ENCODE measurements at regions not wholly inside any gene's neighbourhood (a gene's known extent, or its start where the extent isn't known, plus 50 kb on each side); places are given as distances from the start of the nearest gene placed in this dataset.

- no peaks in the 10 kb centered on the region for H3K4me1 Mint-ChIP-seq
- H3K27me3 Mint-ChIP-seq, result peaks cover 6% of the 10 kb centered on the region
- Histone ChIP-seq H3K27ac (ENCODE audit: insufficient read depth, low read length, poor library complexity, severe bottlenecking) (no peak overlapping the region), H3K4me1 (ENCODE audit: control insufficient read depth, insufficient read depth, low read length, poor library complexity, severe bottlenecking) (no peaks in the 10 kb centered on the region), H3K36me3 (ENCODE audit: control insufficient read depth, insufficient read depth, low read length) (no peaks in the 10 kb centered on the region), H3K9me3 (ENCODE audit: control insufficient read depth in 2 of 2, low read length in 2 of 2) (no peaks in the 10 kb centered on the region), H3K27me3 (ENCODE audit: control insufficient read depth, insufficient read depth, low read length) (no peaks in the 10 kb centered on the region), H3K4me3 (ENCODE audit: low read depth, low read length) (no peak overlapping the region)
- peaks cover 0 to 17% (median 3%) of the 10 kb centered on the region in 7 donors for H3K9me3 Mint-ChIP-seq
- H3K4me3 Mint-ChIP-seq, result no peak overlapping the region
- no peak for ATAC-seq (ENCODE audit: low read depth in 2 of 2)
- no peaks in the 10 kb centered on the region for H3K36me3 Mint-ChIP-seq
- H3K27ac Mint-ChIP-seq, result no peak overlapping the region
- DNase-seq, result no peak
Measured at GRCh38 chr4:14018191-14018853, 390.8 kb upstream of the BOD1L1 start.

- no peak for ATAC-seq (ENCODE audit: low read depth in 2 of 2)
- no peaks in the 10 kb centered on the region for H3K4me1 ChIP-seq (ENCODE audit: control insufficient read depth, insufficient read depth, low read length, poor library complexity, severe bottlenecking)
- Mint-ChIP-seq H3K4me1 (no peaks in the 10 kb centered on the region), H3K9me3 (peaks cover 0 to 5% (median 0%) of the 10 kb centered on the region in 7 donors), H3K27me3 (peaks cover 6% of the 10 kb centered on the region), H3K36me3 (no peaks in the 10 kb centered on the region), H3K27ac (no peak overlapping the region), H3K4me3 (no peak overlapping the region)
- no peak overlapping the region for H3K27ac ChIP-seq (ENCODE audit: insufficient read depth, low read length, poor library complexity, severe bottlenecking)
- H3K27me3 ChIP-seq (ENCODE audit: control insufficient read depth, insufficient read depth, low read length), result no peaks in the 10 kb centered on the region
- no peaks in the 10 kb centered on the region for H3K36me3 ChIP-seq (ENCODE audit: control insufficient read depth, insufficient read depth, low read length)
- H3K9me3 ChIP-seq (ENCODE audit: control insufficient read depth in 2 of 2, low read length in 2 of 2), result no peaks in the 10 kb centered on the region
- DNase-seq, result no peak
- no peak overlapping the region for H3K4me3 ChIP-seq (ENCODE audit: low read depth, low read length)
Measured at GRCh38 chr4:14022456-14022855, 394.9 kb upstream of the BOD1L1 start.

- H3K9me3 Mint-ChIP-seq, result peaks cover 0 to 5% (median 0%) of the 10 kb centered on the region in 7 donors
- H3K36me3 Mint-ChIP-seq, result no peaks in the 10 kb centered on the region
- H3K27me3 Mint-ChIP-seq, result peaks cover 6% of the 10 kb centered on the region
- Histone ChIP-seq H3K36me3 (ENCODE audit: control insufficient read depth, insufficient read depth, low read length) (no peaks in the 10 kb centered on the region), H3K27ac (ENCODE audit: insufficient read depth, low read length, poor library complexity, severe bottlenecking) (no peak overlapping the region), H3K4me1 (ENCODE audit: control insufficient read depth, insufficient read depth, low read length, poor library complexity, severe bottlenecking) (no peaks in the 10 kb centered on the region), H3K4me3 (ENCODE audit: low read depth, low read length) (no peak overlapping the region), H3K9me3 (ENCODE audit: control insufficient read depth in 2 of 2, low read length in 2 of 2) (no peaks in the 10 kb centered on the region), H3K27me3 (ENCODE audit: control insufficient read depth, insufficient read depth, low read length) (no peaks in the 10 kb centered on the region)
- no peak overlapping the region for H3K27ac Mint-ChIP-seq
- ATAC-seq (ENCODE audit: low read depth in 2 of 2), result no peak
- H3K4me1 Mint-ChIP-seq, result no peaks in the 10 kb centered on the region
- DNase-seq, result no peak
- no peak overlapping the region for H3K4me3 Mint-ChIP-seq
Measured at GRCh38 chr4:14023036-14023435, 395.5 kb upstream of the BOD1L1 start.

GRCh38 chr4:14023896-14024295 is 396.4 kb upstream of the BOD1L1 start:
- Histone ChIP-seq H3K9me3 (ENCODE audit: control insufficient read depth in 2 of 2, low read length in 2 of 2) (no peaks in the 10 kb centered on the region), H3K27ac (ENCODE audit: insufficient read depth, low read length, poor library complexity, severe bottlenecking) (no peak overlapping the region), H3K36me3 (ENCODE audit: control insufficient read depth, insufficient read depth, low read length) (no peaks in the 10 kb centered on the region), H3K4me3 (ENCODE audit: low read depth, low read length) (no peak overlapping the region), H3K4me1 (ENCODE audit: control insufficient read depth, insufficient read depth, low read length, poor library complexity, severe bottlenecking) (no peaks in the 10 kb centered on the region), H3K27me3 (ENCODE audit: control insufficient read depth, insufficient read depth, low read length) (no peaks in the 10 kb centered on the region)
- DNase-seq (no peak), ATAC-seq (ENCODE audit: low read depth in 2 of 2) (no peak)
- Mint-ChIP-seq H3K27me3 (peaks cover 6% of the 10 kb centered on the region), H3K4me3 (no peak overlapping the region), H3K27ac (no peak overlapping the region), H3K4me1 (no peaks in the 10 kb centered on the region), H3K9me3 (peaks cover 0 to 6% (median 0%) of the 10 kb centered on the region in 7 donors), H3K36me3 (no peaks in the 10 kb centered on the region)

- H3K4me1 Mint-ChIP-seq, result no peaks in the 10 kb centered on the region
- DNase-seq (no peak), ATAC-seq (ENCODE audit: low read depth in 2 of 2) (no peak)
- H3K4me3 Mint-ChIP-seq, result no peak overlapping the region
- Histone ChIP-seq H3K27ac (ENCODE audit: insufficient read depth, low read length, poor library complexity, severe bottlenecking) (no peak overlapping the region), H3K9me3 (ENCODE audit: control insufficient read depth in 2 of 2, low read length in 2 of 2) (no peaks in the 10 kb centered on the region), H3K36me3 (ENCODE audit: control insufficient read depth, insufficient read depth, low read length) (no peaks in the 10 kb centered on the region), H3K27me3 (ENCODE audit: control insufficient read depth, insufficient read depth, low read length) (no peaks in the 10 kb centered on the region), H3K4me1 (ENCODE audit: control insufficient read depth, insufficient read depth, low read length, poor library complexity, severe bottlenecking) (no peaks in the 10 kb centered on the region), H3K4me3 (ENCODE audit: low read depth, low read length) (no peak overlapping the region)
- peaks cover under 1% of the 10 kb centered on the region for H3K27me3 Mint-ChIP-seq
- H3K36me3 Mint-ChIP-seq, result no peaks in the 10 kb centered on the region
- H3K9me3 Mint-ChIP-seq, result peaks cover 0 to 6% (median 0%) of the 10 kb centered on the region in 7 donors
- H3K27ac Mint-ChIP-seq, result no peak overlapping the region
Measured at GRCh38 chr4:14025111-14025510, 397.6 kb upstream of the BOD1L1 start.

GRCh38 chr4:14025891-14026290 is 398.4 kb upstream of the BOD1L1 start:
- no peaks in the 10 kb centered on the region for H3K27me3 Mint-ChIP-seq
- Histone ChIP-seq H3K4me1 (ENCODE audit: control insufficient read depth, insufficient read depth, low read length, poor library complexity, severe bottlenecking) (no peaks in the 10 kb centered on the region), H3K4me3 (ENCODE audit: low read depth, low read length) (no peak overlapping the region), H3K36me3 (ENCODE audit: control insufficient read depth, insufficient read depth, low read length) (no peaks in the 10 kb centered on the region), H3K27me3 (ENCODE audit: control insufficient read depth, insufficient read depth, low read length) (no peaks in the 10 kb centered on the region), H3K9me3 (ENCODE audit: control insufficient read depth in 2 of 2, low read length in 2 of 2) (no peaks in the 10 kb centered on the region), H3K27ac (ENCODE audit: insufficient read depth, low read length, poor library complexity, severe bottlenecking) (no peak overlapping the region)
- H3K4me3 Mint-ChIP-seq, result no peak overlapping the region
- peaks cover 0 to 6% (median 0%) of the 10 kb centered on the region in 7 donors for H3K9me3 Mint-ChIP-seq
- ATAC-seq (ENCODE audit: low read depth in 2 of 2), result no peak
- DNase-seq, result no peak
- peak overlapping the region in 1 of 3 donors; percentile 82 for H3K27ac Mint-ChIP-seq
- H3K36me3 Mint-ChIP-seq, result no peaks in the 10 kb centered on the region
- no peaks in the 10 kb centered on the region for H3K4me1 Mint-ChIP-seq

- ATAC-seq (ENCODE audit: low read depth in 2 of 2) (no peak), DNase-seq (no peak)
- Histone ChIP-seq H3K27me3 (ENCODE audit: control insufficient read depth, insufficient read depth, low read length) (no peaks in the 10 kb centered on the region), H3K4me3 (ENCODE audit: low read depth, low read length) (no peak overlapping the region), H3K9me3 (ENCODE audit: control insufficient read depth in 2 of 2, low read length in 2 of 2) (no peaks in the 10 kb centered on the region), H3K4me1 (ENCODE audit: control insufficient read depth, insufficient read depth, low read length, poor library complexity, severe bottlenecking) (no peaks in the 10 kb centered on the region), H3K36me3 (ENCODE audit: control insufficient read depth, insufficient read depth, low read length) (no peaks in the 10 kb centered on the region), H3K27ac (ENCODE audit: insufficient read depth, low read length, poor library complexity, severe bottlenecking) (no peak overlapping the region)
- peaks cover 0 to 6% (median 0%) of the 10 kb centered on the region in 7 donors for H3K9me3 Mint-ChIP-seq
- no peaks in the 10 kb centered on the region for H3K36me3 Mint-ChIP-seq
- no peaks in the 10 kb centered on the region for H3K27me3 Mint-ChIP-seq
- no peak overlapping the region for H3K27ac Mint-ChIP-seq
- no peaks in the 10 kb centered on the region for H3K4me1 Mint-ChIP-seq
- no peak overlapping the region for H3K4me3 Mint-ChIP-seq
Measured at GRCh38 chr4:14028862-14029261, 401.3 kb upstream of the BOD1L1 start.

GRCh38 chr4:14035076-14035475 is 407.6 kb upstream of the BOD1L1 start:
- H3K36me3 Mint-ChIP-seq, result no peaks in the 10 kb centered on the region
- no peak for ATAC-seq (ENCODE audit: low read depth in 2 of 2)
- H3K4me3 Mint-ChIP-seq, result no peak overlapping the region
- H3K36me3 ChIP-seq (ENCODE audit: control insufficient read depth, insufficient read depth, low read length), result no peaks in the 10 kb centered on the region
- H3K27me3 ChIP-seq (ENCODE audit: control insufficient read depth, insufficient read depth, low read length), result no peaks in the 10 kb centered on the region
- H3K4me1 Mint-ChIP-seq, result no peaks in the 10 kb centered on the region
- no peak overlapping the region for H3K4me3 ChIP-seq (ENCODE audit: low read depth, low read length)
- H3K4me1 ChIP-seq (ENCODE audit: control insufficient read depth, insufficient read depth, low read length, poor library complexity, severe bottlenecking), result no peaks in the 10 kb centered on the region
- no peak for DNase-seq
- H3K27ac ChIP-seq (ENCODE audit: insufficient read depth, low read length, poor library complexity, severe bottlenecking), result no peak overlapping the region
- H3K27me3 Mint-ChIP-seq, result no peaks in the 10 kb centered on the region
- no peaks in the 10 kb centered on the region for H3K9me3 ChIP-seq (ENCODE audit: control insufficient read depth in 2 of 2, low read length in 2 of 2)
- no peak overlapping the region for H3K27ac Mint-ChIP-seq
- peaks cover 0 to 5% (median 1%) of the 10 kb centered on the region in 7 donors for H3K9me3 Mint-ChIP-seq

Measured in CD4-positive, CD25-positive, alpha-beta regulatory T cell (primary cell).